ENCODE measurements at regions not wholly inside any gene's neighbourhood (a gene's known extent, or its start where the extent isn't known, plus 50 kb on each side); places are given as distances from the start of the nearest gene placed in this dataset.
A peak's percentile ranks its signal among the peaks of the same experiment; 100 is the strongest.

GRCh38 chr3:150217691-150218090, 190.4 kb upstream of the TSC22D2 start:
- H3K9me3 ChIP-seq (ENCODE audit: control insufficient read depth in 2 of 3, insufficient read depth in 1 of 3, low read length in 3 of 3) = no peaks in the 10 kb centered on the region
- H3K27ac ChIP-seq (ENCODE audit: low read depth in 2 of 2, low read length in 2 of 2) = no peak overlapping the region
- TF ChIP-seq CTCF (IDR thresholded peaks at IDR 0.05; ENCODE audit: borderline replicate concordance, extremely low read depth, insufficient read depth) = no peak
- DNase-seq (no peak), FAIRE-seq (no peak)
- intact Hi-C loops (cut with DNase I) = no loop called here
- H3K36me3 ChIP-seq (ENCODE audit: control insufficient read depth in 2 of 3, insufficient read depth in 3 of 3, low read length in 3 of 3) = no peaks in the 10 kb centered on the region
- no peak overlapping the region for H3K9ac ChIP-seq (ENCODE audit: low read length in 3 of 3)
- H3K27me3 ChIP-seq (ENCODE audit: control insufficient read depth, insufficient read depth, low read length) = no peaks in the 10 kb centered on the region
- no peak overlapping the region for H3K4me3 ChIP-seq (ENCODE audit: low read length in 3 of 3)
- no peaks in the 10 kb centered on the region for H3K4me1 ChIP-seq (ENCODE audit: control insufficient read depth in 2 of 3, insufficient read depth in 2 of 3, low read depth in 1 of 3, low read length in 3 of 3)

DNA sequence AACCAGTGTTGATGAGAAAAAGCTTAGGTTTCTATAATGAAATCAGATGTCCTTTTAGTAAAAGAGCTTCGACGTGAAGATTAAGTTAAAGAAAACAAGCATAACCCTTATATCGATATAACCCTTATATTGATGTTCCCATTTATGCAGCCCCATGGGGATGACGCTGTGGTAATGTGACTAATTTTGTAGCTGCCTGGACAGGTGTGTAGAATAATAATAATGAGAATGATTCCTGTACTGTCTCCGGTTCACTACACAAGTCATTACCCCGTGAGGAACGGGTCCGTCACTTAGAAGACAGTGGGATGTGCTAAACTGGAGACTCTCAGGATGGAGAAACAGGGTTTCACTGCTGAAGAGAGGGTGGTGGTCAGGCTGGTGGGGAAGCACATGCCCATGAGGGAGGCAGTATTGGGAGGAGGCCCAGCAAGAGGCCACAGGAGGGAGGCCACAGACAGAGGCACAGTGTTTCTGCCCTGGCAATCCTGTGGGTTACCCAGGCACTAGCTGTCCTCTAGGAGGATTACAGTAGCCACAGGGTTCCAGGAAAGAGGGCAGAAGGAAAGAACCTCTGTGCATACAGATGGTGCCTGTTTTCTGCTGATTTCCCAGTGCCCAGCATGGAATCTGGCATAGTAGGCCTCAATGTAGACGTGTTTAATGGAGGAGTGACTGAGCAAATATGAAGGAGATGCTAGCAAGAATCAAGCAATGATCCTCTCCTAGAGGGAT, 191.1 kb upstream of the TSC22D2 start:
- intact Hi-C loops (cut with DNase I) = no loop called here
- TF ChIP-seq CTCF (IDR thresholded peaks at IDR 0.05; ENCODE audit: borderline replicate concordance, extremely low read depth, insufficient read depth) = no peak
- Histone ChIP-seq H3K9ac (ENCODE audit: low read length in 3 of 3) (no peak overlapping the region), H3K9me3 (ENCODE audit: control insufficient read depth in 2 of 3, insufficient read depth in 1 of 3, low read length in 3 of 3) (no peaks in the 10 kb centered on the region), H3K27me3 (ENCODE audit: control insufficient read depth, insufficient read depth, low read length) (no peaks in the 10 kb centered on the region), H3K4me1 (ENCODE audit: control insufficient read depth in 2 of 3, insufficient read depth in 2 of 3, low read depth in 1 of 3, low read length in 3 of 3) (no peaks in the 10 kb centered on the region), H3K27ac (ENCODE audit: low read depth in 2 of 2, low read length in 2 of 2) (no peak overlapping the region), H3K36me3 (ENCODE audit: control insufficient read depth in 2 of 3, insufficient read depth in 3 of 3, low read length in 3 of 3) (no peaks in the 10 kb centered on the region), H3K4me3 (ENCODE audit: low read length in 3 of 3) (no peak overlapping the region)
- no peak for FAIRE-seq
- DNase-seq = no peak

GRCh38 chr3:150216041-150216811, 191.9 kb upstream of the TSC22D2 start:
- no peak for FAIRE-seq
- intact Hi-C loops (cut with DNase I) = no loop called here

More at GRCh38 chr3:150216041-150216811, 191.9 kb upstream of the TSC22D2 start:
- Histone ChIP-seq H3K27ac (ENCODE audit: low read depth in 2 of 2, low read length in 2 of 2) (no peak overlapping the region), H3K36me3 (ENCODE audit: control insufficient read depth in 2 of 3, insufficient read depth in 3 of 3, low read length in 3 of 3) (no peaks in the 10 kb centered on the region), H3K27me3 (ENCODE audit: control insufficient read depth, insufficient read depth, low read length) (no peaks in the 10 kb centered on the region), H3K4me1 (ENCODE audit: control insufficient read depth in 2 of 3, insufficient read depth in 2 of 3, low read depth in 1 of 3, low read length in 3 of 3) (no peaks in the 10 kb centered on the region), H3K4me3 (ENCODE audit: low read length in 3 of 3) (no peak overlapping the region), H3K9ac (ENCODE audit: low read length in 3 of 3) (no peak overlapping the region), H3K9me3 (ENCODE audit: control insufficient read depth in 2 of 3, insufficient read depth in 1 of 3, low read length in 3 of 3) (no peaks in the 10 kb centered on the region)
- no peak for TF ChIP-seq CTCF (IDR thresholded peaks at IDR 0.05; ENCODE audit: borderline replicate concordance, extremely low read depth, insufficient read depth)
- DNase-seq = peak in 1 of 5 donors; percentile 41

All from kidney (tissue), 13 donors.